ENCODE measurements at regions not wholly inside any gene's neighbourhood (a gene's known extent, or its start where the extent isn't known, plus 50 kb on each side); places are given as distances from the start of the nearest gene placed in this dataset.

- H3K9ac ChIP-seq (ENCODE audit: insufficient read depth in 1 of 2, low read depth in 2 of 2, low read length in 2 of 2), result no peak overlapping the region
- intact Hi-C loops (cut with micrococcal nuclease) (loop anchor here (1.0 kb wide), 2 partner anchors 269 to 274 kb away; no protein-coding TSS in a partner anchor), in situ Hi-C loops (cut with MboI) (loop anchor here (10.0 kb wide), 1 partner anchor 273 kb away; no protein-coding TSS in a partner anchor)
- ATAC-seq (peak; percentile 95), DNase-seq (ENCODE audit: extremely low read depth in 1 of 4, low spot score in 3 of 4) (peak; percentile 44 to 69 (median 62)), FAIRE-seq (peak; percentile 93)
- H3K36me3 ChIP-seq (ENCODE audit: control insufficient read depth, insufficient read depth, low read length), result no peaks in the 10 kb centered on the region
- 2% methylated on average over 9 of the region's 9 CpGs for WGBS (ENCODE audit: insufficient coverage, low coverage, missing lambda C conversion rate)
- H3K4me3 ChIP-seq, result no peak overlapping the region
- no peak overlapping the region for H2AFZ ChIP-seq (ENCODE audit: low read depth, low read length)
- CTCF ChIA-PET (ENCODE audit: low intra/inter-chr PET ratio), result interaction anchor here (1.3 to 1.6 kb wide), 3 partner anchors 270 to 279 kb away, joined by 4 to 9 read pairs (median 5); no protein-coding TSS in a partner anchor
- H3K4me2 ChIP-seq (ENCODE audit: insufficient read depth, low read length), result no peak overlapping the region
- no peak overlapping the region for H3K27ac ChIP-seq (ENCODE audit: extremely low read depth, low read depth, low read length)
- BruUV-seq (replicated peaks), result no TSS peak
- no peaks in the 10 kb centered on the region for H4K20me1 ChIP-seq (replicated peaks; ENCODE audit: control insufficient read depth, insufficient read depth, low read length)
- no peaks in the 10 kb centered on the region for H3K4me1 ChIP-seq (replicated peaks in 1 of 2; ENCODE audit: control insufficient read depth in 2 of 2, insufficient read depth in 2 of 2, low read length in 2 of 2)
- no peaks in the 10 kb centered on the region for H3K27me3 ChIP-seq (ENCODE audit: control insufficient read depth in 2 of 2, insufficient read depth in 2 of 2, low read length in 2 of 2)
- no peaks in the 10 kb centered on the region for H3K79me2 ChIP-seq (ENCODE audit: control insufficient read depth, insufficient read depth, low read length)
- no peaks in the 10 kb centered on the region for H3K9me1 ChIP-seq (ENCODE audit: control insufficient read depth, insufficient read depth, low read length)
- POLR2A ChIA-PET, result interaction anchor here (0.8 to 1.2 kb wide), 3 partner anchors 266 to 290 kb away, joined by 3 read pairs; no protein-coding TSS in a partner anchor
- no peaks in the 10 kb centered on the region for H3K9me3 ChIP-seq (replicated peaks; ENCODE audit: control insufficient read depth, insufficient read depth, low read depth, low read length)
- TF ChIP-seq ZNF239 (CRISPR knock-in tag; IDR thresholded peaks at IDR 0.05), result no peak
- TF ChIP-seq, protein P1, sequence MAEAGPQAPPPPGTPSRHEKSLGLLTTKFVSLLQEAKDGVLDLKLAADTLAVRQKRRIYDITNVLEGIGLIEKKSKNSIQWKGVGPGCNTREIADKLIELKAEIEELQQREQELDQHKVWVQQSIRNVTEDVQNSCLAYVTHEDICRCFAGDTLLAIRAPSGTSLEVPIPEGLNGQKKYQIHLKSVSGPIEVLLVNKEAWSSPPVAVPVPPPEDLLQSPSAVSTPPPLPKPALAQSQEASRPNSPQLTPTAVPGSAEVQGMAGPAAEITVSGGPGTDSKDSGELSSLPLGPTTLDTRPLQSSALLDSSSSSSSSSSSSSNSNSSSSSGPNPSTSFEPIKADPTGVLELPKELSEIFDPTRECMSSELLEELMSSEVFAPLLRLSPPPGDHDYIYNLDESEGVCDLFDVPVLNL (CRISPR knock-in tag; IDR thresholded peaks at IDR 0.05; ENCODE audit: low read depth), result no peak
- peak; percentile 89 for TF ChIP-seq DEAF1 (CRISPR knock-in tag; IDR thresholded peaks at IDR 0.05)
- peak; percentile 75; the same call in 1 of the 2 replicates for TF ChIP-seq STAG1 (CRISPR knock-in tag; IDR thresholded peaks at IDR 0.05; ENCODE audit: borderline replicate concordance)
- peak; percentile 75 to 78 (median 75) for TF ChIP-seq CTCF (IDR thresholded peaks at IDR 0.05 in 2 of 3, conservative IDR thresholded peaks at IDR 0.05 in 1 of 3; ENCODE audit: insufficient read depth in 2 of 3, low read depth in 1 of 3, low read length in 3 of 3)
- TF ChIP-seq, protein P2, sequence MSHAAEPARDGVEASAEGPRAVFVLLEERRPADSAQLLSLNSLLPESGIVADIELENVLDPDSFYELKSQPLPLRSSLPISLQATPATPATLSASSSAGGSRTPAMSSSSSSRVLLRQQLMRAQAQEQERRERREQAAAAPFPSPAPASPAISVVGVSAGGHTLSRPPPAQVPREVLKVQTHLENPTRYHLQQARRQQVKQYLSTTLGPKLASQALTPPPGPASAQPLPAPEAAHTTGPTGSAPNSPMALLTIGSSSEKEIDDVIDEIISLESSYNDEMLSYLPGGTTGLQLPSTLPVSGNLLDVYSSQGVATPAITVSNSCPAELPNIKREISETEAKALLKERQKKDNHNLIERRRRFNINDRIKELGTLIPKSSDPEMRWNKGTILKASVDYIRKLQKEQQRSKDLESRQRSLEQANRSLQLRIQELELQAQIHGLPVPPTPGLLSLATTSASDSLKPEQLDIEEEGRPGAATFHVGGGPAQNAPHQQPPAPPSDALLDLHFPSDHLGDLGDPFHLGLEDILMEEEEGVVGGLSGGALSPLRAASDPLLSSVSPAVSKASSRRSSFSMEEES (CRISPR knock-in tag; IDR thresholded peaks at IDR 0.05), result no peak
- no peak for TF ChIP-seq ZBTB8A (IDR thresholded peaks at IDR 0.05; ENCODE audit: partially characterized antibody)
- TF ChIP-seq, protein P3, sequence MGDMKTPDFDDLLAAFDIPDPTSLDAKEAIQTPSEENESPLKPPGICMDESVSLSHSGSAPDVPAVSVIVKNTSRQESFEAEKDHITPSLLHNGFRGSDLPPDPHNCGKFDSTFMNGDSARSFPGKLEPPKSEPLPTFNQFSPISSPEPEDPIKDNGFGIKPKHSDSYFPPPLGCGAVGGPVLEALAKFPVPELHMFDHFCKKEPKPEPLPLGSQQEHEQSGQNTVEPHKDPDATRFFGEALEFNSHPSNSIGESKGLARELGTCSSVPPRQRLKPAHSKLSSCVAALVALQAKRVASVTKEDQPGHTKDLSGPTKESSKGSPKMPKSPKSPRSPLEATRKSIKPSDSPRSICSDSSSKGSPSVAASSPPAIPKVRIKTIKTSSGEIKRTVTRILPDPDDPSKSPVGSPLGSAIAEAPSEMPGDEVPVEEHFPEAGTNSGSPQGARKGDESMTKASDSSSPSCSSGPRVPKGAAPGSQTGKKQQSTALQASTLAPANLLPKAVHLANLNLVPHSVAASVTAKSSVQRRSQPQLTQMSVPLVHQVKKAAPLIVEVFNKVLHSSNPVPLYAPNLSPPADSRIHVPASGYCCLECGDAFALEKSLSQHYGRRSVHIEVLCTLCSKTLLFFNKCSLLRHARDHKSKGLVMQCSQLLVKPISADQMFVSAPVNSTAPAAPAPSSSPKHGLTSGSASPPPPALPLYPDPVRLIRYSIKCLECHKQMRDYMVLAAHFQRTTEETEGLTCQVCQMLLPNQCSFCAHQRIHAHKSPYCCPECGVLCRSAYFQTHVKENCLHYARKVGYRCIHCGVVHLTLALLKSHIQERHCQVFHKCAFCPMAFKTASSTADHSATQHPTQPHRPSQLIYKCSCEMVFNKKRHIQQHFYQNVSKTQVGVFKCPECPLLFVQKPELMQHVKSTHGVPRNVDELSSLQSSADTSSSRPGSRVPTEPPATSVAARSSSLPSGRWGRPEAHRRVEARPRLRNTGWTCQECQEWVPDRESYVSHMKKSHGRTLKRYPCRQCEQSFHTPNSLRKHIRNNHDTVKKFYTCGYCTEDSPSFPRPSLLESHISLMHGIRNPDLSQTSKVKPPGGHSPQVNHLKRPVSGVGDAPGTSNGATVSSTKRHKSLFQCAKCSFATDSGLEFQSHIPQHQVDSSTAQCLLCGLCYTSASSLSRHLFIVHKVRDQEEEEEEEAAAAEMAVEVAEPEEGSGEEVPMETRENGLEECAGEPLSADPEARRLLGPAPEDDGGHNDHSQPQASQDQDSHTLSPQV (IDR thresholded peaks at IDR 0.05), result no peak
- TF ChIP-seq MTA3 (IDR thresholded peaks at IDR 0.05; ENCODE audit: borderline replicate concordance), result no peak
- TF ChIP-seq PRMT5 (CRISPR knock-in tag; IDR thresholded peaks at IDR 0.05), result no peak
These were observed 217.6 kb downstream of the ARRDC4 start for GRCh38 chr15:98177966-98178592.
